Nephron (organoid): ENCODE measurements at regions not wholly inside any gene's neighbourhood (a gene's known extent, or its start where the extent isn't known, plus 50 kb on each side); places are given as distances from the start of the nearest gene placed in this dataset.
A peak's percentile ranks its signal among the peaks of the same experiment; 100 is the strongest.

Experiments
- H3K27ac Mint-ChIP-seq, 3 experiments: 2 replicates each; pipeline ENCODE4 v1.8.0; 2020; ENCODE audit warnings: mixed read lengths in 3 of 3, mild to moderate bottlenecking in 2 of 3, moderate library complexity in 1 of 3
- H3K27me3 Mint-ChIP-seq: 2 replicates; pipeline ENCODE4 v1.8.0; 2021; ENCODE audit warnings: low read depth, mild to moderate bottlenecking, moderate library complexity, mixed read lengths
- H3K36me3 Mint-ChIP-seq: 2 replicates; pipeline ENCODE4 v1.8.0; 2020; ENCODE audit warnings: low read depth, mixed read lengths
- H3K4me1 Mint-ChIP-seq: 2 replicates; pipeline ENCODE4 v1.8.0; 2020; ENCODE audit warnings: mixed read lengths
- H3K4me3 Mint-ChIP-seq, 3 experiments: 2 replicates each; pipeline ENCODE4 v1.8.0; 2020; ENCODE audit warnings: mild to moderate bottlenecking in 3 of 3, mixed read lengths in 3 of 3, moderate library complexity in 2 of 3
- H3K9me3 Mint-ChIP-seq: 2 replicates; pipeline ENCODE4 v1.8.0; 2020; ENCODE audit warnings: mixed read lengths
- CTCF ChIP-seq, 3 experiments: fragments of 200-600 bp; sonication (generic); IDR thresholded peaks; one replicate each; pipeline ENCODE4 v1.5.0; 2021; ENCODE audit warnings: antibody characterized with exemption in 3 of 3; ENCODE audit not compliant: unreplicated experiment in 3 of 3

GRCh38 chr22:27635852-27636251 lies 165.7 kb downstream of the MN1 start:
- H3K27ac Mint-ChIP-seq = peak overlapping the region in 1 of 3 experiments; percentile 16
- H3K9me3 Mint-ChIP-seq = no peaks in the 10 kb centered on the region
- no peaks in the 10 kb centered on the region for H3K36me3 Mint-ChIP-seq
- TF ChIP-seq CTCF (IDR thresholded peaks at IDR 0.05; ENCODE audit: unreplicated experiment in 3 of 3) = no peak
- peak overlapping the region in 1 of 3 experiments; percentile 1 for H3K4me3 Mint-ChIP-seq
- peaks cover 69% of the 10 kb centered on the region for H3K4me1 Mint-ChIP-seq
- peaks cover 60% of the 10 kb centered on the region for H3K27me3 Mint-ChIP-seq

- Mint-ChIP-seq H3K4me3 (peak overlapping the region in 1 of 3 experiments; percentile 26), H3K36me3 (no peaks in the 10 kb centered on the region), H3K27ac (peak overlapping the region in 2 of 3 experiments; percentile 50 to 59), H3K4me1 (peaks cover 72% of the 10 kb centered on the region), H3K27me3 (peaks cover 54% of the 10 kb centered on the region), H3K9me3 (no peaks in the 10 kb centered on the region)
- TF ChIP-seq CTCF (IDR thresholded peaks at IDR 0.05; ENCODE audit: unreplicated experiment in 3 of 3) = no peak
Measured at GRCh38 chr22:27636716-27637508, 164.6 kb downstream of the MN1 start.

DNA sequence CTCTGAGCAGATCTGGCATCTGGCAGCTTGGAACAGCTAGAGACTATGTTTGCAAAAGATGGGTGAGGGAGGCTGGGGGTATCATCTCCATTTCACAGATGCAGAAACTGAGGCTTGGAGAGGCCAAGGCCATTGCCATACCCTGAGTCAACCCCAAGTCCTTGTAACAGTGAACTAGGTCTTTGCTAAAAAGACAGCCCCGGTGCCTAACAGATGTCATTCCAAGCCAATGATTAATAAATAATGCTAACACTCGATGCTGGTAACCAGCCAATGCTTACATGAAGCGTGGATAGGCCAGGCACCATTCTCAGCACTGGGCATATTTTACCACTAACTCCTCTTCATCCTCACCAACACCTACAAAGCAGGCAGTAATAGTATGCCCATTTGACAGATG lies 164.0 kb downstream of the MN1 start:
- Mint-ChIP-seq H3K27me3 (peaks cover 53% of the 10 kb centered on the region), H3K4me3 (no peak overlapping the region), H3K9me3 (no peaks in the 10 kb centered on the region), H3K27ac (no peak overlapping the region), H3K36me3 (no peaks in the 10 kb centered on the region), H3K4me1 (peaks cover 72% of the 10 kb centered on the region)
- TF ChIP-seq CTCF (IDR thresholded peaks at IDR 0.05; ENCODE audit: unreplicated experiment in 3 of 3) = no peak

DNA sequence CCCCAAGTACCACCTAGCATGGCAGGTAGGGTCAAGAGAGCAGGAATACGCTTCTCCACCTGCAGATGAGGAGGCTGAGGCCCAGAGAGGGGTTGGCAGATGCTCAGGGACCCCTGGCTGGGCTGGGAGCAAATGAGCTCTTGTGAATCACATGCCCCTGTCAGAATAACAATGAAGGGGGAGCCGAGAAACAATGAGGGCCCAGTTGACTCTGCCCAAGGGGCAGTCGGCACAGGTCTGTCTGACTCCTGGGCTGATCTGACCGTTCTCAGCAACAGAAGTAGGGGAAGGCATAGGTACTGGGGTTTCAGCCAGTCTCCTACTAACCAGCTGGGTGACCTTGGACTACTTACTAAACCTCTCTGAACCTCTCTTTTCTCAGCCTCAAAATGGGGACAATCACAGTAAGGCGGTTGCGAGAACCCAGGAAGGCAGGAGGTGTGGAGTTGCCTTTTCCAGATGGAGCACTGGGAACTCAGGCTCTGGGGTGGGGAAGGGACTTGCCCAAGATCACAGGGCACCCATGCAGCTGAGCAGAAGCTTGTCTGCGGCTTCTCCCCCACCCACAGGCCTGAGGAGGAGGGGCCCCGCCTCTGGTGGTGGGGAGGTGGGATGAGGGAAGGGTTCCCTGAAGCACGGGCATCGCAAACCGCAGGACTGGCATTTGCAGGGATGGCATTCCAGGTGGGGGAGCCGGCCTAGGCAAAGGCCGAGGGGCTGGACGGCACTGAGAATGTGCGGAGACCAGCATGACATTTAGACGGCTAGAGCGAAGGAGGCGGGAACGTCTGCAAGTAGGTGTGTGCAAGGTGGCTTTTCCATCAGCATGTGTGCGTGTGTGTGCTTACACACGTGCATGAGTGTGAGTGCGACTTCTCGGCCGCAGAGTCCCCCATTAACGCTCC lies 163.0 kb downstream of the MN1 start:
- H3K27ac Mint-ChIP-seq = peak overlapping the region; percentile 34 to 80 (median 53)
- peaks cover 74% of the 10 kb centered on the region for H3K4me1 Mint-ChIP-seq
- peaks cover 58% of the 10 kb centered on the region for H3K27me3 Mint-ChIP-seq
- TF ChIP-seq CTCF (IDR thresholded peaks at IDR 0.05; ENCODE audit: unreplicated experiment in 3 of 3) = no peak
- H3K9me3 Mint-ChIP-seq = no peaks in the 10 kb centered on the region
- no peak overlapping the region for H3K4me3 Mint-ChIP-seq
- no peaks in the 10 kb centered on the region for H3K36me3 Mint-ChIP-seq

GRCh38 chr22:27639248-27640086 lies 162.1 kb downstream of the MN1 start:
- Mint-ChIP-seq H3K27me3 (peaks cover 53% of the 10 kb centered on the region), H3K4me1 (peaks cover 66% of the 10 kb centered on the region), H3K9me3 (no peaks in the 10 kb centered on the region), H3K4me3 (peak overlapping the region in 2 of 3 experiments; percentile 7 to 40), H3K27ac (peak overlapping the region; percentile 34 to 80 (median 53)), H3K36me3 (no peaks in the 10 kb centered on the region)
- TF ChIP-seq CTCF (IDR thresholded peaks at IDR 0.05; ENCODE audit: unreplicated experiment in 3 of 3) = no peak
